Fibroblast of lung (primary cell): ENCODE measurements at regions not wholly inside any gene's neighbourhood (a gene's known extent, or its start where the extent isn't known, plus 50 kb on each side); places are given as distances from the start of the nearest gene placed in this dataset.

Experiments used
- CTCF ChIP-seq, 2 donors: IDR thresholded peaks in 1 of 2; conservative IDR thresholded peaks in 1 of 2; 1 replicate in 1 of 2; 2 replicates in 1 of 2; pipeline ENCODE4 v1.5.1; 2011 to 2012; ENCODE audit warnings: low read length in 2 of 2, control low read depth in 1 of 2, inconsistent platforms in 1 of 2, low read depth in 1 of 2, mild to moderate bottlenecking in 1 of 2
- EZH2 ChIP-seq: IDR thresholded peaks from 2 replicates; pipeline ENCODE4 v1.5.1; 2012; ENCODE audit warnings: low read length, control low read depth, mild to moderate bottlenecking; ENCODE audit errors: missing control alignments

GRCh38 chr1:30125821-30126170, 597.6 kb downstream of the MATN1 start:
- TF ChIP-seq CTCF (conservative IDR thresholded peaks at IDR 0.05 in 1 of 2, IDR thresholded peaks at IDR 0.05 in 1 of 2; ENCODE audit: low read depth in 1 of 2, low read length in 2 of 2) (no peak), EZH2 (no peak)
